ENCODE measurements at regions not wholly inside any gene's neighbourhood (a gene's known extent, or its start where the extent isn't known, plus 50 kb on each side); places are given as distances from the start of the nearest gene placed in this dataset.

DNA sequence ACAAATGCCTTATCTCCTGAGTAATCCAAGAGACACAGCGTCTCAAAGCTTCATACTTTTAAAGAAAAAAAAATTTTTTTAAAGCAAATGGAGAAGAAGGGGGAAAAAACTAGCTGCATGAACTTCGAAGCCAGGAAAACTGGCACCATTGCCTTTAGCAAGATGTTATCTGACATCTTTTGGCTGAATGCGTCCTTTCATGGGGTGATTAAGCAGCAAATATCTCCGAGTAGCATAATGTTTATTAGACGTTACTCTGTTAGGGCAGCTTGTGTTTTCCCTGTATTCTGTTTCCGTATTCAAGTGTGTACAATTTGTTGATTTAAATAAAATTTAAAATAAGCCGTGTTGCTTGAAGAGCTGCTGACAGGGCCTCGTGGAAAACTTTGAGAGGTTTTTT, 76.5 kb upstream of the TSHZ2 start:
- Mint-ChIP-seq H3K4me1 (ENCODE audit: low read depth, unreplicated experiment) (no peaks in the 10 kb centered on the region), H3K4me3 (ENCODE audit: unreplicated experiment) (no peak overlapping the region), H3K9me3 (ENCODE audit: unreplicated experiment) (peaks cover 7% of the 10 kb centered on the region), H3K36me3 (ENCODE audit: insufficient read depth, unreplicated experiment) (no peaks in the 10 kb centered on the region), H3K27me3 (ENCODE audit: insufficient read depth, unreplicated experiment) (peaks cover 14% of the 10 kb centered on the region), H3K27ac (ENCODE audit: unreplicated experiment) (no peak overlapping the region)
- DNase-seq: no peak
- POLR2A ChIA-PET: no interaction called here
- Histone ChIP-seq H3K9me3 (no peaks in the 10 kb centered on the region), H3K4me3 (ENCODE audit: low read depth, low read length) (no peak overlapping the region), H3K27me3 (replicated peaks; ENCODE audit: control insufficient read depth, insufficient read depth, low read length) (no peaks in the 10 kb centered on the region), H3K4me1 (no peaks in the 10 kb centered on the region), H3K36me3 (ENCODE audit: control insufficient read depth, insufficient read depth, low read length) (no peaks in the 10 kb centered on the region)
- CTCF ChIA-PET: no interaction called here
- no peak for TF ChIP-seq CTCF (IDR thresholded peaks at IDR 0.05; ENCODE audit: insufficient read depth in 1 of 2, low read depth in 1 of 2, low read length in 1 of 2, severe bottlenecking in 1 of 2, unreplicated experiment in 1 of 2)
- intact Hi-C loops (cut with micrococcal nuclease; ENCODE audit: unreplicated experiment): no loop called here
- BruUV-seq (replicated peaks): no TSS peak

GRCh38 chr20:52895235-52895634, 76.9 kb upstream of the TSHZ2 start:
- BruUV-seq (replicated peaks): no TSS peak
- H3K9me3 ChIP-seq: no peaks in the 10 kb centered on the region
- TF ChIP-seq CTCF (IDR thresholded peaks at IDR 0.05; ENCODE audit: insufficient read depth in 1 of 2, low read depth in 1 of 2, low read length in 1 of 2, severe bottlenecking in 1 of 2, unreplicated experiment in 1 of 2): no peak
- no peak overlapping the region for H3K4me3 Mint-ChIP-seq (ENCODE audit: unreplicated experiment)
- no peak overlapping the region for H3K27ac Mint-ChIP-seq (ENCODE audit: unreplicated experiment)
- ChIA-PET POLR2A (no interaction called here), CTCF (no interaction called here)
- H3K36me3 Mint-ChIP-seq (ENCODE audit: insufficient read depth, unreplicated experiment): no peaks in the 10 kb centered on the region
- peaks cover 7% of the 10 kb centered on the region for H3K9me3 Mint-ChIP-seq (ENCODE audit: unreplicated experiment)
- DNase-seq: no peak
- H3K4me3 ChIP-seq (ENCODE audit: low read depth, low read length): no peak overlapping the region
- no peaks in the 10 kb centered on the region for H3K4me1 Mint-ChIP-seq (ENCODE audit: low read depth, unreplicated experiment)
- no peaks in the 10 kb centered on the region for H3K36me3 ChIP-seq (ENCODE audit: control insufficient read depth, insufficient read depth, low read length)
- peaks cover 14% of the 10 kb centered on the region for H3K27me3 Mint-ChIP-seq (ENCODE audit: insufficient read depth, unreplicated experiment)
- H3K4me1 ChIP-seq: no peaks in the 10 kb centered on the region
- no peaks in the 10 kb centered on the region for H3K27me3 ChIP-seq (replicated peaks; ENCODE audit: control insufficient read depth, insufficient read depth, low read length)
- intact Hi-C loops (cut with micrococcal nuclease; ENCODE audit: unreplicated experiment): no loop called here

GRCh38 chr20:52893498-52893897, 78.7 kb upstream of the TSHZ2 start:
- peaks cover 3% of the 10 kb centered on the region for H3K36me3 Mint-ChIP-seq (ENCODE audit: insufficient read depth, unreplicated experiment)
- BruUV-seq (replicated peaks): no TSS peak

More at GRCh38 chr20:52893498-52893897, 78.7 kb upstream of the TSHZ2 start:
- intact Hi-C loops (cut with micrococcal nuclease; ENCODE audit: unreplicated experiment): no loop called here
- ChIA-PET POLR2A (no interaction called here), CTCF (no interaction called here)
- H3K9me3 Mint-ChIP-seq (ENCODE audit: unreplicated experiment): peaks cover 7% of the 10 kb centered on the region
- Histone ChIP-seq H3K4me3 (ENCODE audit: low read depth, low read length) (no peak overlapping the region), H3K4me1 (no peaks in the 10 kb centered on the region), H3K36me3 (ENCODE audit: control insufficient read depth, insufficient read depth, low read length) (no peaks in the 10 kb centered on the region), H3K27me3 (replicated peaks; ENCODE audit: control insufficient read depth, insufficient read depth, low read length) (no peaks in the 10 kb centered on the region), H3K9me3 (no peaks in the 10 kb centered on the region)
- no peak overlapping the region for H3K27ac Mint-ChIP-seq (ENCODE audit: unreplicated experiment)
- H3K4me3 Mint-ChIP-seq (ENCODE audit: unreplicated experiment): no peak overlapping the region
- peaks cover 13% of the 10 kb centered on the region for H3K27me3 Mint-ChIP-seq (ENCODE audit: insufficient read depth, unreplicated experiment)
- H3K4me1 Mint-ChIP-seq (ENCODE audit: low read depth, unreplicated experiment): peaks cover 5% of the 10 kb centered on the region
- no peak for DNase-seq
- no peak for TF ChIP-seq CTCF (IDR thresholded peaks at IDR 0.05; ENCODE audit: insufficient read depth in 1 of 2, low read depth in 1 of 2, low read length in 1 of 2, severe bottlenecking in 1 of 2, unreplicated experiment in 1 of 2)
